Adrenal gland (tissue), 5 donors: ENCODE measurements at regions not wholly inside any gene's neighbourhood (a gene's known extent, or its start where the extent isn't known, plus 50 kb on each side); places are given as distances from the start of the nearest gene placed in this dataset.

ENCODE experiments used
- CTCF ChIP-seq, 6 experiments: fragments of 450-650 bp in 4 of 6; fragments of 200-600 bp in 2 of 6; sonication (generic) in 1 of 6; IDR thresholded peaks; 1 replicate in 5 of 6; 2 replicates in 1 of 6; pipeline versions ENCODE4 v1.5.1 to v1.8.0; 2016 to 2021; ENCODE audit warnings: antibody characterized with exemption in 6 of 6, mild to moderate bottlenecking in 2 of 6, moderate library complexity in 1 of 6
- POLR2A ChIP-seq, 2 donors: fragments of 450-650 bp; IDR thresholded peaks; one replicate each; pipeline ENCODE4 v1.6.1; 2017; ENCODE audit warnings: antibody characterized with exemption in 2 of 2, mild to moderate bottlenecking in 2 of 2, moderate library complexity in 1 of 2
- donor health status: DM: no; HTN: no; CAD: no.

- TF ChIP-seq CTCF (IDR thresholded peaks at IDR 0.05) (no peak), POLR2A (IDR thresholded peaks at IDR 0.05) (no peak)
These were observed 1475.5 kb upstream of the AGA start for GRCh38 chr4:178917756-178918155.
